ENCODE measurements at regions not wholly inside any gene's neighbourhood (a gene's known extent, or its start where the extent isn't known, plus 50 kb on each side); places are given as distances from the start of the nearest gene placed in this dataset.

DNA sequence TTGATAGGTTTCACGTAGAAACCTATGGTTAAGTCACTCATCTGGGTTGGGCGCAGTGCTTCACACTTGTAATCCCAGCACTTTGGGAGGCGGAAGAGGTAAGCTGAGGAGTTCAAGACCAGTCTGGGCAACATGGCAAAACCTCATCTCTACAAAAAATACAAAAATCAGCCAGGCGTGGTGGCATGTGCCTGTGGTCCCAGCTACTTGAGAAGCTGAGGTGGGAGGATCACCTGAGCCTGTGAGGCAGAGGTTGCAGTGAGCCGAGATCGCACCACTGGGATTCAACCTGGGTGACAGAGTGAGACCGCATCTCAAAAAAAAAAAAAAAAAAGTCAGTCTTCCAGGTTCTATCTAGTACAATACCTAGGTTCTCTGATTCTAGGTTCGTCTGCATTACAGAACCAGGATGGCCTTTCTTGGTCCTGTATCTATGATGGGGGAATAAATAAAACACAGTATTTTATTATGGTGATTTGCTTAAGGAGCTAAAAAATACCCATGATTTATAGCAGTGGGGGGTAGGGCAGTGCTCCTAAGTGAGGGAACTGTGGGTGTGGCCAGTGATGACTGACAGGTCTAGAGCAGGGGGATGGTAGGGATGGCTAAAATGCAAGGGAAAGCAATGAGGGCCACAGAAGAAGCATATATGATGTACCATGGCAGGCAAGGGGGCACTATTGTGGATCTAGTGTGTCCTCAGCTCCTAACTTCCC, 65.5 kb upstream of the NUP160 start:
- no peak overlapping the region for H3K27ac ChIP-seq (ENCODE audit: low read length)
- no peak overlapping the region for H3K9ac ChIP-seq (ENCODE audit: low read length in 2 of 2)
- no peak overlapping the region for H3K4me3 ChIP-seq (ENCODE audit: low read length in 2 of 2)
- H3K36me3 ChIP-seq (ENCODE audit: control insufficient read depth in 2 of 2, insufficient read depth in 2 of 2, low read length in 2 of 2) = no peaks in the 10 kb centered on the region
- no peaks in the 10 kb centered on the region for H3K9me3 ChIP-seq (ENCODE audit: control insufficient read depth in 2 of 2, low read length in 2 of 2)
- H3K4me1 ChIP-seq (ENCODE audit: control insufficient read depth, insufficient read depth, low read length) = peaks cover 24% of the 10 kb centered on the region
- H3K27me3 ChIP-seq (ENCODE audit: control insufficient read depth in 1 of 2, insufficient read depth in 2 of 2, low read length in 2 of 2) = no peaks in the 10 kb centered on the region

DNA sequence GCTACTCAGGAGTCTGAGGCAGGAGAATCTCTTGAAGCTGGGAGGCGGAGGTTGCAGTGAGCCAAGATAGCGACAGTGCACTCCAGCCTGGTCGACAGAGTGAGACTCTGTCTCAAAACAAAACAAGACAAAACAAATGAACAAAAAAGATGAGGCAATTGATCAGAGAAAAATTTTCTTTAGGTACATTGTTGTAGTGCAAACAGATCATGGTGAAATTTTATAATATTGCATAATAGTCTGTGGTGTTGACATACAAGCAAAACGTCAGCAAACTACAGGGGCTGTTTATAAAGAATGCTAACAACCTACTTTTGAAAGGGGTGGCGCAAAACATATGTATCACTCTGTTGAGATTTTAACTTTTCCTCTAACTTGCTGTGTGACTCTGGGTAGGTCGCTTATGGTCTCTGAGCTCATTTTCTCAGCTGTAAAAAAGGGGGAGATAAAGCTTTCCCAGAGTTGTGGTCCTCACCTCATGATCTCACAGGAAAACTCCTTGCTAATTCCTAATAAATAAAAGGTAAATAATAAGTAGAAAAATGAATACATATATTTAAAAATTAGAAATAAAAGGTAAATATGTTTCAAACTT, 64.8 kb upstream of the NUP160 start:
- H3K36me3 ChIP-seq (ENCODE audit: control insufficient read depth in 2 of 2, insufficient read depth in 2 of 2, low read length in 2 of 2) = no peaks in the 10 kb centered on the region
- H3K9ac ChIP-seq (ENCODE audit: low read length in 2 of 2) = no peak overlapping the region
- no peaks in the 10 kb centered on the region for H3K27me3 ChIP-seq (ENCODE audit: control insufficient read depth in 1 of 2, insufficient read depth in 2 of 2, low read length in 2 of 2)
- H3K4me3 ChIP-seq (ENCODE audit: low read length in 2 of 2) = no peak overlapping the region
- H3K27ac ChIP-seq (ENCODE audit: low read length) = no peak overlapping the region
- H3K9me3 ChIP-seq (ENCODE audit: control insufficient read depth in 2 of 2, low read length in 2 of 2) = no peaks in the 10 kb centered on the region
- H3K4me1 ChIP-seq (ENCODE audit: control insufficient read depth, insufficient read depth, low read length) = peaks cover 18% of the 10 kb centered on the region

- no peak overlapping the region for H3K4me3 ChIP-seq (ENCODE audit: low read length in 2 of 2)
- peaks cover 7% of the 10 kb centered on the region for H3K4me1 ChIP-seq (ENCODE audit: control insufficient read depth, insufficient read depth, low read length)
- no peaks in the 10 kb centered on the region for H3K27me3 ChIP-seq (ENCODE audit: control insufficient read depth in 1 of 2, insufficient read depth in 2 of 2, low read length in 2 of 2)
- no peak overlapping the region for H3K9ac ChIP-seq (ENCODE audit: low read length in 2 of 2)
- H3K36me3 ChIP-seq (ENCODE audit: control insufficient read depth in 2 of 2, insufficient read depth in 2 of 2, low read length in 2 of 2) = no peaks in the 10 kb centered on the region
- no peak overlapping the region for H3K27ac ChIP-seq (ENCODE audit: low read length)
- H3K9me3 ChIP-seq (ENCODE audit: control insufficient read depth in 2 of 2, low read length in 2 of 2) = no peaks in the 10 kb centered on the region
Observed at GRCh38 chr11:47911149-47911548, 63.0 kb upstream of the NUP160 start.

- H3K27ac ChIP-seq (ENCODE audit: low read length) = no peak overlapping the region
- no peak overlapping the region for H3K9ac ChIP-seq (ENCODE audit: low read length in 2 of 2)
- H3K4me1 ChIP-seq (ENCODE audit: control insufficient read depth, insufficient read depth, low read length) = no peaks in the 10 kb centered on the region
- H3K36me3 ChIP-seq (ENCODE audit: control insufficient read depth in 2 of 2, insufficient read depth in 2 of 2, low read length in 2 of 2) = no peaks in the 10 kb centered on the region
- H3K9me3 ChIP-seq (ENCODE audit: control insufficient read depth in 2 of 2, low read length in 2 of 2) = no peaks in the 10 kb centered on the region
- no peaks in the 10 kb centered on the region for H3K27me3 ChIP-seq (ENCODE audit: control insufficient read depth in 1 of 2, insufficient read depth in 2 of 2, low read length in 2 of 2)
- H3K4me3 ChIP-seq (ENCODE audit: low read length in 2 of 2) = no peak overlapping the region
Observed at GRCh38 chr11:47908198-47908597, 60.0 kb upstream of the NUP160 start.

- H3K27ac ChIP-seq (ENCODE audit: low read length) = no peak overlapping the region
- no peaks in the 10 kb centered on the region for H3K4me1 ChIP-seq (ENCODE audit: control insufficient read depth, insufficient read depth, low read length)
- no peak overlapping the region for H3K4me3 ChIP-seq (ENCODE audit: low read length in 2 of 2)
- H3K36me3 ChIP-seq (ENCODE audit: control insufficient read depth in 2 of 2, insufficient read depth in 2 of 2, low read length in 2 of 2) = no peaks in the 10 kb centered on the region
- no peak overlapping the region for H3K9ac ChIP-seq (ENCODE audit: low read length in 2 of 2)
- no peaks in the 10 kb centered on the region for H3K9me3 ChIP-seq (ENCODE audit: control insufficient read depth in 2 of 2, low read length in 2 of 2)
- no peaks in the 10 kb centered on the region for H3K27me3 ChIP-seq (ENCODE audit: control insufficient read depth in 1 of 2, insufficient read depth in 2 of 2, low read length in 2 of 2)
Observed at GRCh38 chr11:47907499-47907898, 59.3 kb upstream of the NUP160 start.

DNA sequence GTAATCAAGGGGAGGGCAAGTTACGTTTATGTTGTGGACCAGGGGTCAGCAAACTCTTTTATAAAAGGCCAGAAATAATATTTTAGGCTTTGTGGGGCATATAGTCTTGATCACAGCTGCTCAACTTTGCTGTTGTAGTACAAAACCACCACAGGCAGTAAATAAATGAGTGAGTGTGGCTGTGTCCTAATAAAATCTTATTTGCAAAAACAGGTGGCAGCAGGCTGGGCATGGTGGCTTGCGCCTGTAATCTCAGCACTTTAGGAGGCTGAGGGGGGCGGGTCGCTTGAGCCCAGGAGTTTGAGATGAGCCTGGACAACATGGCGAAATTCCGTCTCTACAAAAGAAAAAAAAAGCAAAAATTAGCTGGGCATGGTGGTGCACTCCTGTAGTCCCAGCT, 57.9 kb upstream of the NUP160 start:
- Histone ChIP-seq H3K27ac (ENCODE audit: low read length) (no peak overlapping the region), H3K9me3 (ENCODE audit: control insufficient read depth in 2 of 2, low read length in 2 of 2) (no peaks in the 10 kb centered on the region), H3K4me1 (ENCODE audit: control insufficient read depth, insufficient read depth, low read length) (no peaks in the 10 kb centered on the region), H3K4me3 (ENCODE audit: low read length in 2 of 2) (no peak overlapping the region), H3K27me3 (ENCODE audit: control insufficient read depth in 1 of 2, insufficient read depth in 2 of 2, low read length in 2 of 2) (no peaks in the 10 kb centered on the region), H3K9ac (ENCODE audit: low read length in 2 of 2) (no peak overlapping the region), H3K36me3 (ENCODE audit: control insufficient read depth in 2 of 2, insufficient read depth in 2 of 2, low read length in 2 of 2) (no peaks in the 10 kb centered on the region)

- Histone ChIP-seq H3K36me3 (ENCODE audit: control insufficient read depth in 2 of 2, insufficient read depth in 2 of 2, low read length in 2 of 2) (no peaks in the 10 kb centered on the region), H3K9me3 (ENCODE audit: control insufficient read depth in 2 of 2, low read length in 2 of 2) (no peaks in the 10 kb centered on the region), H3K4me3 (ENCODE audit: low read length in 2 of 2) (no peak overlapping the region), H3K27me3 (ENCODE audit: control insufficient read depth in 1 of 2, insufficient read depth in 2 of 2, low read length in 2 of 2) (no peaks in the 10 kb centered on the region), H3K27ac (ENCODE audit: low read length) (no peak overlapping the region), H3K9ac (ENCODE audit: low read length in 2 of 2) (no peak overlapping the region), H3K4me1 (ENCODE audit: control insufficient read depth, insufficient read depth, low read length) (no peaks in the 10 kb centered on the region)
Observed at GRCh38 chr11:47905358-47906059, 57.4 kb upstream of the NUP160 start.

GRCh38 chr11:47904808-47905207, 56.7 kb upstream of the NUP160 start:
- no peaks in the 10 kb centered on the region for H3K4me1 ChIP-seq (ENCODE audit: control insufficient read depth, insufficient read depth, low read length)
- no peak overlapping the region for H3K4me3 ChIP-seq (ENCODE audit: low read length in 2 of 2)
- no peaks in the 10 kb centered on the region for H3K36me3 ChIP-seq (ENCODE audit: control insufficient read depth in 2 of 2, insufficient read depth in 2 of 2, low read length in 2 of 2)
- H3K9me3 ChIP-seq (ENCODE audit: control insufficient read depth in 2 of 2, low read length in 2 of 2) = no peaks in the 10 kb centered on the region
- no peaks in the 10 kb centered on the region for H3K27me3 ChIP-seq (ENCODE audit: control insufficient read depth in 1 of 2, insufficient read depth in 2 of 2, low read length in 2 of 2)
- H3K27ac ChIP-seq (ENCODE audit: low read length) = no peak overlapping the region
- H3K9ac ChIP-seq (ENCODE audit: low read length in 2 of 2) = no peak overlapping the region

DNA sequence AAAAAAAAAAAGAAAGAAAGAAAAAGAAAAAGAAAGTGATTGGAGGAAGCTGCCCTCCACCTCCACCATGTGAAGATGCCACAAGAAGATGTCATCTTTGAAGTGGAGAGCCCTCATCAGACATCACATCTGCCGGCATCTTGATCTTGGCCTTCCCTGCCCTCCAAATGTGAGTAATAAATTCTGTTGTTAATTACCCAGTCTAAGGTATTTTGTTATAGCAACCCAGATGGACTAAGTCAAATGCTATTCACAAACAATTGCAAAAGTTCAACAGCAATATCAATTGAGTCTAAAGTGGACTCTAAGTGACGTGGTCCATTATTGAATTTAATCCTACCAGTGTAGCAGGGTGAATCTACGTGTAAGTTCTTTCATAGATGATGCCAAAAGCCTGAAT, 55.9 kb upstream of the NUP160 start:
- H3K36me3 ChIP-seq (ENCODE audit: control insufficient read depth in 2 of 2, insufficient read depth in 2 of 2, low read length in 2 of 2) = no peaks in the 10 kb centered on the region

DNA sequence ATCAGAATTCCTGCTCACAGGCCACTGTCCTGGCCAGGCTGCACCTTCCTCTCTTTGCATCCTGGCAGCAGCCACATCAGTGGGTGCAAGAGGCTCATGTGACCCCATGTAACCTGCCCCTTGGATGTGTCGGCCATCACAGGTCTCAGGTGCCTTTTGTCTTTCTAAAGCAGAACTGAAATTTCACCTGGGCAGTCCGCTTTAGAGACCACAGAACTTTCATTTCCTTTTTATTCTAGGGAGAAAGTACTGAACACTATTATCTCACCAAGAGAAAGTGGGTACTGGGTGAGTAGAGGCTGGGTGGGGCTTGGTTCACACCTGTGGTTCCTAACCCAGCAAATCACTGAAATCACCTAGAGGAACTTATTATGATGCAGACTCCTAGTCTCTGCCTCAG, 51.7 kb upstream of the NUP160 start:
- Histone ChIP-seq H3K27me3 (ENCODE audit: control insufficient read depth in 1 of 2, insufficient read depth in 2 of 2, low read length in 2 of 2) (no peaks in the 10 kb centered on the region), H3K36me3 (ENCODE audit: control insufficient read depth in 2 of 2, insufficient read depth in 2 of 2, low read length in 2 of 2) (no peaks in the 10 kb centered on the region), H3K4me3 (ENCODE audit: low read length in 2 of 2) (no peak overlapping the region), H3K4me1 (ENCODE audit: control insufficient read depth, insufficient read depth, low read length) (no peaks in the 10 kb centered on the region), H3K9ac (ENCODE audit: low read length in 2 of 2) (no peak overlapping the region), H3K9me3 (ENCODE audit: control insufficient read depth in 2 of 2, low read length in 2 of 2) (no peaks in the 10 kb centered on the region), H3K27ac (ENCODE audit: low read length) (no peak overlapping the region)

More for the DNA sequence above, 55.9 kb upstream of the NUP160 start:
- Histone ChIP-seq H3K4me3 (ENCODE audit: low read length in 2 of 2) (no peak overlapping the region), H3K9me3 (ENCODE audit: control insufficient read depth in 2 of 2, low read length in 2 of 2) (no peaks in the 10 kb centered on the region), H3K27ac (ENCODE audit: low read length) (no peak overlapping the region), H3K9ac (ENCODE audit: low read length in 2 of 2) (no peak overlapping the region), H3K27me3 (ENCODE audit: control insufficient read depth in 1 of 2, insufficient read depth in 2 of 2, low read length in 2 of 2) (no peaks in the 10 kb centered on the region), H3K4me1 (ENCODE audit: control insufficient read depth, insufficient read depth, low read length) (no peaks in the 10 kb centered on the region)

All from stomach smooth muscle (tissue), 2 donors.